ENCODE measurements at regions not wholly inside any gene's neighbourhood (a gene's known extent, or its start where the extent isn't known, plus 50 kb on each side); places are given as distances from the start of the nearest gene placed in this dataset.

- TF ChIP-seq CTCF (IDR thresholded peaks at IDR 0.05) = no peak
- no peak for TF ChIP-seq POLR2A (IDR thresholded peaks at IDR 0.05)
These were observed 251.2 kb downstream of the CSNK1G3 start for GRCh38 chr5:123763201-123763600.
